Activated CD8-positive, alpha-beta memory T cell treated with anti-CD3 and anti-CD28 coated beads for 24 hours (primary cell): ENCODE measurements at regions not wholly inside any gene's neighbourhood (a gene's known extent, or its start where the extent isn't known, plus 50 kb on each side); places are given as distances from the start of the nearest gene placed in this dataset.
"Not testable (repeated sequence)": the region's sequence is repeated elsewhere in the genome, so short reads cannot be mapped to it uniquely, and the experiment has no call there.

Experiments used
- DNase-seq: peaks from one replicate; pipeline ENCODE4 v3.0.0-alpha.2; 2020

GRCh38 chr17:20387549-20387948 is 79.8 kb downstream of the LGALS9B start:
- DNase-seq, result not testable (repeated sequence)

- DNase-seq, result peak; percentile 62
Observed at GRCh38 chr17:20381358-20382300, 85.7 kb downstream of the LGALS9B start.

- DNase-seq, result not testable (repeated sequence)
Observed at GRCh38 chr17:20380625-20381024, 86.7 kb downstream of the LGALS9B start.

- not testable (repeated sequence) for DNase-seq
Observed at GRCh38 chr17:20379251-20379650, 88.1 kb downstream of the LGALS9B start.

- DNase-seq, result not testable (repeated sequence)
Observed at GRCh38 chr17:20376642-20377041, 90.7 kb downstream of the LGALS9B start.

- not testable (repeated sequence) for DNase-seq
Observed at GRCh38 chr17:20375745-20376144, 91.6 kb downstream of the LGALS9B start.
